ENCODE measurements at regions not wholly inside any gene's neighbourhood (a gene's known extent, or its start where the extent isn't known, plus 50 kb on each side); places are given as distances from the start of the nearest gene placed in this dataset.

DNA sequence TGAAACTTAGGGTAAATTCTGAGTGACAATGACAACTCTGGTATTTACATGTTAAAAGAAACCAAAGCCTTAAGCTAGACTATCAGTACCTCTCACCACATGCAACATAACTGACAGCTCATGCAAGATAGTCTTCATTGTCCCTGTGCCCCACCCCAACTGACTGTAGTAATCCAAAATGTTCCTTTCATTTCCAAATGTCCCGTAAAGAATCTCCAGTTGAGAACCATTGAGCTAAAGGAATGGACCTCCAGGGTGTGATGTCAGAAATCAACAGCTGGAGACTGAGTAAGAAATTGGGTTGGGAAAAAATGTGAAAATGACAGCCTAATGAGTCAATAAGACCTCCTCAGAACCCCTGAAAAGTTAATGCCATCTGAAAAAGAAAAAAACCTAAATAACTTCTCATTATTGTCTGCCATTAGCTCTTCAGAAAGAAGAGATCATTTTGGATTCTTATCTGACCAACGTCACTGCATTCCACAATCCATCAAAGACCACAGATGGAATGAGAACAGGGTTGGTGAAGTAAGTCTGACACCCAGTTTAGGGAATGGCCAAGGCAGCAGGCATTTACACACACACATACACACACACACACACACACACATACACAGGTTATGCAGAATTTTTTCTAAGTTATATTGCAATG lies 51.7 kb upstream of the ACVR2A start:
- DNase-seq (ENCODE audit: low spot score), result peak; percentile 32

DNA sequence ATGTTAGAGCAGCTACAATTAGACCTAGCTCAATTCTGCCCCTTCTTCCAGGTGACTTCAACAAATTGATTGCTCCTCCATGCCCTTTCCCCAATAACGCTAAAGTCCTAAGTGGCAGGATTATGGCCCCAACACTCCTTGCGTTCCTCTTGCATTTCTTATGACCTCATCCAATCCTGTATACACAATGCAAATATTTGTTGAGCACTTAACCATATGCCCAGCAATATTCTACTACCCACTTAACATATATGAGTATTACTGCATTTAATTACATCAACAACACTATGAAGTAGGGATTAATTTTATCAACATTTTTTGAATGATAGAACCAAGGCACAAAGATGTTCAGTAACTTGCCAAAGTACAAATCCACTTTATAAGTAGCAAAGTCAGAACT lies 54.2 kb upstream of the ACVR2A start:
- no peak for DNase-seq (ENCODE audit: low spot score)

DNA sequence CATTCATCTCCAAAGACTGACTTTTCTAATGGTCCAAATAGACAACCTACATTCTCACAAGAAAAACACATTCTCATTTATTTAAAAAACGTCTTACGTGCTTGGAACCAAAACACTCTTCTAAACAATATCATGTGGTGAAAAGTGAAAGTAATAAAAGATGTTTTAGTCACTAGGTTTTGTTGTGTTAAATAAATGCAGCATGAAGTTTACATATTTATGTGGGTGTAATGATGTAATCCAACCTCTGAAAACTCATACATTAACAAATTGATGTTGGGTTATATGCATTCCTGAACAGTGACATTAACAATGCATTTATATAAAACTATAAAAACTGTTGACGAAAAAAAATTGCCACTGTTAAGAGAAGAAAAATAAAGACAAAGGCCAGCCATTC lies 55.1 kb upstream of the ACVR2A start:
- peak; percentile 33 for DNase-seq (ENCODE audit: low spot score)

DNA sequence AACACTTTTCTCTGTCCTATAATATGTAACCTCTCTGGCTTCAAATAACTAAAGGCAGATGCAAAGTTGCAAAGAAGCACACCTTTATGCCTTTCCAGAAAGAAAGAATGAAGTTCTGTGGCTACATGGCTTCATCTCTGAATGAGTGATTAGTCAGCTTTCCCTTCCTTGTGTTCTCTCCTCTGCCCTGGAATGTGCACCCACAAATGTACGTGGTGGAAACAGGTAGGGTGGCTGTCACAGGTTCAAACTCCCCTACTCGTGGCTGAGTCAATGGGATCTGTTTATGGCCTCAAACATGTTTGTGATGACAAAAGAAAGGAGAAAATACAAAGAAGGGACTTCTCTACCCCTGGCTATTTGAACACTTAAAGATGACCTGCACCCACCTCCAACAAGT lies 55.5 kb upstream of the ACVR2A start:
- no peak for DNase-seq (ENCODE audit: low spot score)

GRCh38 chr2:147782141-147782930 lies 62.5 kb upstream of the ACVR2A start:
- DNase-seq (ENCODE audit: low spot score), result peak; percentile 41

DNA sequence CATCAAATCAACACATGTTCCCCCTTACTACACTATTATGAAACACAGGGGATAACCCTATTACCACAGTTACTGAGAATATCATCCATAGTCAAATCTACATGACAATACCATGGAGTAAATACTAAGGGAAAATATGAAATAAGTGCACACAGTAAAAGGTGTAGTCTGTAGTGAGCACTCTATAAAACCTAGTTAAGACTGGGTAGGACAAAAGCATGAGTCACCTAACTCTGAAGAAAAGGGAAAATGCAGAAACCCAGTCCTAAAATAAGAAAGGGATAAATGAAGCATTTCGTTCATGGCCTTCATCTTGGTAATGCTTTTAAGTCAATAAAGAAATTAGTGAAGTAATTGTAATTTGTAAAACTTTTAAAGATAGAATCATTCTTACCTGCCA lies 65.4 kb upstream of the ACVR2A start:
- DNase-seq (ENCODE audit: low spot score), result no peak

GRCh38 chr2:147777394-147777793 lies 67.4 kb upstream of the ACVR2A start:
- no peak for DNase-seq (ENCODE audit: low spot score)

- DNase-seq (ENCODE audit: low spot score), result no peak
Observed at GRCh38 chr2:147774805-147775204, 70.0 kb upstream of the ACVR2A start.

DNA sequence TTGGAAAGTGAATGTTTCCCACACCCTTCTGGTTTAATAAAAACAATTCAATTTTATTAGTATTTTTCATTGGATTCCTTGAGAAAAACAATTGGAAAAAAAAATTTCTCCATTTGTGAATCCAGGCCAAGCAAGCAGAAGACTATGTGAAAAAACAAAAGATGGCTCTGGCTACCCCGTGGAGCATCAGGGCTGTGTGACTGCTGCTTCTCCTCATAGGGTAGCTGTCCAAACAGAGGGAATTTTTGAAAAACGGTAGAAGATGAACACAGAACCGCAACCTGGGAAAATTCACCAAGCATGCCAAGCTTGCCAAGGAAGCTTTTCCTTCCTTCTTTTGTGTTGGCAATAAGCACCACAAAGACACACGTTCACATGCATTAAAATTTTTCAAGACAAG lies 71.3 kb upstream of the ACVR2A start:
- DNase-seq (ENCODE audit: low spot score), result no peak

DNA sequence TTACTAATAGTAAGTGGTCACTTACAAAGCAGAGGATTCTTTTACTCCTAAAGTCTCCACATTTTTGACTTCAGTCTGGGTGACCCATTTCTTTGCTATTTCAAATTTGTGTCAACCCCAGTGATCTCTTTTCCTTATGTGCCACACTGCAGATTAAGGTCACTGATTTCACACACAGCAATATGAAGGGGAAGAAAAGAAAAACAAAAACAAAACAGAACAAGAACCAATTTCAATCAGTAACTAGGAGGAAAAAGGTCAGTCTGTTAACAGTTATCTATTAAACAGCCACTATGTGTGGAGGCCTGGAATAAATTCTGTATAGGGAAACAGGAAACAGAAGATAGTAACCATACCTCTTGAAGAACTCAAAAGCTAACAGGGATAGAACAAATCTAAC lies 72.0 kb upstream of the ACVR2A start:
- no peak for DNase-seq (ENCODE audit: low spot score)

DNA sequence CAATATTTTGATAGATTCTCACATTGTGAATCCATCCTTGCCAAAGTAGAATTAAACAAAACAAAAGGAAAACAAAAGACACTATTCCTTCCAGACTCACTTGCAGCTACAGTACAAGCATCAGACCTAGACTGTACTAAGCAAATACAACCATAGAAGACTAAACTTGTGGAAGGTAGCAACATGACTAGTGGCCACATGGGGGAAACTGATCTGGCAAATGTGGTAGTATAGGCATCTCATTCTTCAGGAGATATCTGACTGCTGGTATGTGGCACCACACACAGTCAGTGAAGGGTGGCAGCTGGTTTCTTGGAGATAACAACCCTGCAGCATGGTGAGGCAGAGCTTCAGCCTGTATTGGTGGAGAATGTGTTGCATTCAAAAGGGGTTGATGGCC lies 81.0 kb upstream of the ACVR2A start:
- DNase-seq (ENCODE audit: low spot score), result no peak

GRCh38 chr2:147760984-147761383 lies 83.8 kb upstream of the ACVR2A start:
- peak; percentile 6 for DNase-seq (ENCODE audit: low spot score)

DNA sequence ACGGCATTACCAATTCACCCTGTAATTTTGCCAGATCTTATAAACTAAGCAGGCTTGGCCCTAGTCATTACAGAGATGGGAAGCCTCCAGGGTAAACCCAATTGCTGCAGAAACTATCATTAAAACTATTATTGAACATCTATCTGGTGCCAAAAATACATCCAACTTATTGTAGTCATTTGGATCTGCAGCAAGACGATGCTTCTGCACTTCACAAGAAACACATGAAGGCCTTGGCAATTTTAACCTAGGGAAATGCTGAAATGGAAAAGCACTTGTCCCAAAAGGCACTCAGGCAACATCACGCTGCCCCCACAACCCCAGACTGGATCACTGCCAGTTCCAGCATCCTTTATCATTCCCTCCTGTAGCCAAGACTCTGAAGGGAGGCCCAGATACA lies 85.3 kb upstream of the ACVR2A start:
- no peak for DNase-seq (ENCODE audit: low spot score)

DNA sequence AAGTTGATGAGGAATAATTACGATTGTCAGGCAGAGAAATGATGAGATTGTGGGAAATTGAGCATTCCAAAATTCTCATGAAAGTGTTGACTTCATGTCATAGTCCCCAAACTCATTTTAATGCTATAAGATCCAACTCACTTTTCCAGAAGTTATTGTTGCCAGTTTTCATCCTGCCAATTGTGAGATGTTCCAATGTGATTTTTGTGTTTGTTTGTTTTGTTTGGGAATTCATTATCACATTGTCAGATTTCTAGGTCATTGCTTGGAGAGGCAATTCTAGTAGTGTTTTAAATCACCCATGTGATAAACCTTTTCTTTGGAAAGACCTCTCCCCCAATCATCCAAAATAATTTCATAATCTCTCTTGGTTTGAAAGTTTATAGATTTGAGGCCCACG lies 86.0 kb upstream of the ACVR2A start:
- DNase-seq (ENCODE audit: low spot score), result no peak

DNA sequence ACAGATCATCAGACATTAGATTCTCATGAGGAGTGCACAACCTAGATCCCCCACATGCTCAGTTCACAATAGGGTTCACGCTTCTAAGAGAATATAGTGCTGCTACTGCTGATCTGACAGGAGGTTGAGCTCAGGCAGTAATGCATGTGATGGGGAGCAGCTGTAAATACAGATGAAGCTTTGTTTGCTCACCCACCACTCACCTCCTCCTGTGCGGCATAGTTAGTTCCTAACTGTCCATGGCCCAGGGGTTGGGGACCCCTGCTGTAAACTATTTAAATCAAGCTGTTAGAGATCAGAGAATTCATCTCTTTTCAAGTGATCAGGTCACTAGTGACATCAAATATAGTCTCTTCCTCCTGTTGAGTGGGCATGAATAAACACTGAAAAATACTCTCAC lies 88.8 kb upstream of the ACVR2A start:
- no peak for DNase-seq (ENCODE audit: low spot score)

DNA sequence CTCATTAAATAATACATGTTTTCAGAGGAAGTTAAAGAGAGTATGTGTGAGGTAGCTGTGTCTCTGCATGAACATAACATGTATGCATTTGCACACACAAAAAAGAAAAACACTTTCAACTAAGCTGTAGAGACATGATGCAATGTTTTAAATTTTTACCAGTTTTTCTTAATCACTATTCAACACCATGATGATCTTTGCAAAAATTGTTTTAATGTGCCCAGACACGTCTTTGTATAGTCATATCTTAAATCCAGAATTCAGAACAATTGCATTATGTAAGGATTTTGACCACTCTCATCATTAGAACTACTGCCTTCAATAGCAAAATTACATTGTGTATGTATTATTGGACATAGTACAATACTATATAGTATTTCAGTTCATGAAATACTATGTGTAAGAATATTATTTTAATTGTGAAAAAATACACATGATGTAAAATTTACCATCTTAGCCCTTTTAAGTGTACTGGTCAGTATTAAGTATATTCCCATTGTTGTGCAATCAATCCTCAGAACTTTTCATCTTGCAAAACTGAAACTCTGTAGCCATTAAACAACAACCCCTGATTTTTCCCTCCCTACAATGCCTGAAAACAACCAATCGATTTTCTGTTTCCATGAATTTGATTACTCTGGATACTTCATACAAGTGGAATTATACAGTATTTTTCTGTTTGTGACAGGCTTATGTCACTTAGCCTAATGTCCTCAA lies 104.5 kb upstream of the ACVR2A start:
- no peak for DNase-seq (ENCODE audit: low spot score)

GRCh38 chr2:147739508-147739907 lies 105.3 kb upstream of the ACVR2A start:
- no peak for DNase-seq (ENCODE audit: low spot score)

- peak; percentile 16 for DNase-seq (ENCODE audit: low spot score)
Observed at GRCh38 chr2:147718831-147719230, 126.0 kb upstream of the ACVR2A start.

GRCh38 chr2:147716906-147717305 lies 127.9 kb upstream of the ACVR2A start:
- DNase-seq (ENCODE audit: low spot score), result no peak

DNA sequence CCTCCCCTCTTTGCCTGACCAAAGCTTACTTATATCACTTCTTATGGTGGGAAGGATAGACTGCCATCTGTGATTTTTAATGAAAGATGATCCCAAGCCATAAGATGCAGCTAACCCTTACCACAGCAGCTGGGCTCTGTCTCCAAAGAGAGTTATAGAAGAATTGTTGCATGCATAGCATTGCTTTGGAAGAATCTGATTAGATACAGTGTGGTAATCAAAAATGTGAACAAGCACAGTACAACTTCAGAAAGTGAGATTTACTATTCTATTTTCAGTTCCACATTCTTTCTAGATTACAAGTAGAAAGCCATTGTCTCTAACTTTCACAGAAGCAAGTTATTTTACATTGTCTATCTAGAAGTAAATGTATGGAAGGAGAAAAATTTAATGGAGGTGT lies 129.0 kb upstream of the ACVR2A start:
- peak; percentile 27 for DNase-seq (ENCODE audit: low spot score)

GRCh38 chr2:147714582-147714981 lies 130.2 kb upstream of the ACVR2A start:
- peak; percentile 26 for DNase-seq (ENCODE audit: low spot score)

DNA sequence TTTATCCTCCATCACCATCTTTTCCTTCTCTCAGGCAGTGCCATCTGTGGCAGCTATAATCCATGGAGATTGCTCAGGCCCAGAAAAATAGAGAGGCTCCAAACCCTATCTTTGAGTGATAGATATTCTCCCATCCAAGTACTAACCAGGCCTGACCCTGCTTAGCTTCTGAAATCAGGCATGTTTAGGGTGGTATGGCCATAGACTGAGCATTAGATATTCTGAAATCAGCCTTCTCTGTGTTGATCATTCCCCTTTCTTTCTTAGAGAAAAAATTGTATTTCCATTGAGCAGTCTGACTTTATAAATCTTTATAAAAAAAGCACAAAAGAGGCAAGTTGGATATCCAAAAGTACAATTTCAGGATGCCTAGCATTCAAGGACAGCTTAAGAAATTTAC lies 131.5 kb upstream of the ACVR2A start:
- DNase-seq (ENCODE audit: low spot score), result no peak

GRCh38 chr2:147712051-147712450 lies 132.8 kb upstream of the ACVR2A start:
- DNase-seq (ENCODE audit: low spot score), result no peak

Measured in GM03348 (cell line).